ENCODE measurements at regions not wholly inside any gene's neighbourhood (a gene's known extent, or its start where the extent isn't known, plus 50 kb on each side); places are given as distances from the start of the nearest gene placed in this dataset.

DNA sequence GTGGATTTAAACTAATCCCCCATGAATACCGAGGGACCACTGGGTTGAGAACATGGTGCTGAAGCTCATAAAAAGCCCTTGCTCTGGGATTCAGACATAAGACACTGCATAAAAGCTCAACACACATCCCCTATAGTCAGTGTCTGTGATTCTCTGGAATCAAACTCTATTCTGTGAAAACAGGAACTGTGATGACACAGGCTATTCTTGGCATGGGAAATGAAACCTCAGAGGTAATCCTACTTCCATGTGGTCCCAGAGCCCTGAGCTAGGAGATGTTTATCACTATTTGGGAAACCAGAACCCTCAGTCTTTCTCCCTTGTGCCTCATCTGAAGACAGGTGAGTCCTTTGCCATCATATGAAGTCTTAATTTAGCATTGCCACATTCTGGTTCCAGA is 135.4 kb upstream of the PRSS3 start:
- no TSS peak for BruUV-seq (replicated peaks)
- intact Hi-C loops (cut with micrococcal nuclease; ENCODE audit: unreplicated experiment): no loop called here
- POLR2A ChIA-PET: no interaction called here

DNA sequence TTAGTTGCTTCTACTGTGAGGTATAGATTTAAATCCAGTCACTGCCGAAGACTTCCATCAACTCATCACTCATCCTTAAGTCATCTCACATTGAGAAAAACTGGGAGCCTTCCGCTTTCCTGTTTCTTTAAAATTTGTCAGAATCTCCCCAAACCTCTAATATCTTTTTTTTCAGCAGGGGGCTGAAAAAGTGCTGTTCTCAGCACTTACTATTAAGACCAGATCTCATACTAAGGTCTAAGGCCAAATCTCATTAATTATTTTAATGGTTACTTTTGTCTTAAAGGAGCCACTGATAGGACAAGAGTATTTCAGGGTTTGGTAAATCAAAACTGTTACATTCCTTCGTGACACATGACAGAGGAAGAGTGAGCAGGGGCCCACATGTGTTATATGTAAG is 134.6 kb upstream of the PRSS3 start:
- no peaks in the 10 kb centered on the region for H3K4me1 ChIP-seq (ENCODE audit: control insufficient read depth, insufficient read depth, low read length)
- H3K9me3 ChIP-seq (ENCODE audit: control insufficient read depth, insufficient read depth, low read depth, low read length): no peaks in the 10 kb centered on the region
- DNase-seq (ENCODE audit: low read depth, low spot score) (no peak), ATAC-seq (no peak)
- H3K27me3 ChIP-seq (ENCODE audit: control insufficient read depth, insufficient read depth, low read length): peaks cover 27% of the 10 kb centered on the region
- in situ Hi-C loops (cut with HindIII; ENCODE audit: low pct_unique_long_range_greater_than_20kb, low sequenced_read_pairs): no loop called here
- ChIA-PET POLR2A (no interaction called here), CTCF (no interaction called here)
- intact Hi-C loops (cut with micrococcal nuclease; ENCODE audit: unreplicated experiment): no loop called here
- BruUV-seq (replicated peaks): no TSS peak
- TF ChIP-seq TCF7L2 (IDR thresholded peaks at IDR 0.05; ENCODE audit: low read depth, low read length) (no peak), POLR2AphosphoS5 (IDR thresholded peaks at IDR 0.05; ENCODE audit: low read depth, low read length) (no peak), SIN3A (IDR thresholded peaks at IDR 0.05; ENCODE audit: borderline replicate concordance, insufficient read depth, low read depth, low read length) (no peak)
- TF ChIP-seq, protein P1, sequence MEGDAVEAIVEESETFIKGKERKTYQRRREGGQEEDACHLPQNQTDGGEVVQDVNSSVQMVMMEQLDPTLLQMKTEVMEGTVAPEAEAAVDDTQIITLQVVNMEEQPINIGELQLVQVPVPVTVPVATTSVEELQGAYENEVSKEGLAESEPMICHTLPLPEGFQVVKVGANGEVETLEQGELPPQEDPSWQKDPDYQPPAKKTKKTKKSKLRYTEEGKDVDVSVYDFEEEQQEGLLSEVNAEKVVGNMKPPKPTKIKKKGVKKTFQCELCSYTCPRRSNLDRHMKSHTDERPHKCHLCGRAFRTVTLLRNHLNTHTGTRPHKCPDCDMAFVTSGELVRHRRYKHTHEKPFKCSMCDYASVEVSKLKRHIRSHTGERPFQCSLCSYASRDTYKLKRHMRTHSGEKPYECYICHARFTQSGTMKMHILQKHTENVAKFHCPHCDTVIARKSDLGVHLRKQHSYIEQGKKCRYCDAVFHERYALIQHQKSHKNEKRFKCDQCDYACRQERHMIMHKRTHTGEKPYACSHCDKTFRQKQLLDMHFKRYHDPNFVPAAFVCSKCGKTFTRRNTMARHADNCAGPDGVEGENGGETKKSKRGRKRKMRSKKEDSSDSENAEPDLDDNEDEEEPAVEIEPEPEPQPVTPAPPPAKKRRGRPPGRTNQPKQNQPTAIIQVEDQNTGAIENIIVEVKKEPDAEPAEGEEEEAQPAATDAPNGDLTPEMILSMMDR (IDR thresholded peaks at IDR 0.05): no peak
- TF ChIP-seq, protein P2, sequence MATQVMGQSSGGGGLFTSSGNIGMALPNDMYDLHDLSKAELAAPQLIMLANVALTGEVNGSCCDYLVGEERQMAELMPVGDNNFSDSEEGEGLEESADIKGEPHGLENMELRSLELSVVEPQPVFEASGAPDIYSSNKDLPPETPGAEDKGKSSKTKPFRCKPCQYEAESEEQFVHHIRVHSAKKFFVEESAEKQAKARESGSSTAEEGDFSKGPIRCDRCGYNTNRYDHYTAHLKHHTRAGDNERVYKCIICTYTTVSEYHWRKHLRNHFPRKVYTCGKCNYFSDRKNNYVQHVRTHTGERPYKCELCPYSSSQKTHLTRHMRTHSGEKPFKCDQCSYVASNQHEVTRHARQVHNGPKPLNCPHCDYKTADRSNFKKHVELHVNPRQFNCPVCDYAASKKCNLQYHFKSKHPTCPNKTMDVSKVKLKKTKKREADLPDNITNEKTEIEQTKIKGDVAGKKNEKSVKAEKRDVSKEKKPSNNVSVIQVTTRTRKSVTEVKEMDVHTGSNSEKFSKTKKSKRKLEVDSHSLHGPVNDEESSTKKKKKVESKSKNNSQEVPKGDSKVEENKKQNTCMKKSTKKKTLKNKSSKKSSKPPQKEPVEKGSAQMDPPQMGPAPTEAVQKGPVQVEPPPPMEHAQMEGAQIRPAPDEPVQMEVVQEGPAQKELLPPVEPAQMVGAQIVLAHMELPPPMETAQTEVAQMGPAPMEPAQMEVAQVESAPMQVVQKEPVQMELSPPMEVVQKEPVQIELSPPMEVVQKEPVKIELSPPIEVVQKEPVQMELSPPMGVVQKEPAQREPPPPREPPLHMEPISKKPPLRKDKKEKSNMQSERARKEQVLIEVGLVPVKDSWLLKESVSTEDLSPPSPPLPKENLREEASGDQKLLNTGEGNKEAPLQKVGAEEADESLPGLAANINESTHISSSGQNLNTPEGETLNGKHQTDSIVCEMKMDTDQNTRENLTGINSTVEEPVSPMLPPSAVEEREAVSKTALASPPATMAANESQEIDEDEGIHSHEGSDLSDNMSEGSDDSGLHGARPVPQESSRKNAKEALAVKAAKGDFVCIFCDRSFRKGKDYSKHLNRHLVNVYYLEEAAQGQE (IDR thresholded peaks at IDR 0.05; ENCODE audit: insufficient read depth in 1 of 2, low read depth in 2 of 2, low read length in 1 of 2): no peak
- no peak overlapping the region for H3K4me3 ChIP-seq (ENCODE audit: low read depth in 2 of 2, low read length in 2 of 2)
- no peaks in the 10 kb centered on the region for H3K36me3 ChIP-seq (ENCODE audit: control insufficient read depth, insufficient read depth, low read length)
- no peak overlapping the region for H3K27ac ChIP-seq (ENCODE audit: low read length)

More for the DNA sequence above, 135.4 kb upstream of the PRSS3 start:
- Histone ChIP-seq H3K9me3 (ENCODE audit: control insufficient read depth, insufficient read depth, low read depth, low read length) (no peaks in the 10 kb centered on the region), H3K4me1 (ENCODE audit: control insufficient read depth, insufficient read depth, low read length) (no peaks in the 10 kb centered on the region), H3K27me3 (ENCODE audit: control insufficient read depth, insufficient read depth, low read length) (peaks cover 26% of the 10 kb centered on the region), H3K4me3 (ENCODE audit: low read depth in 2 of 2, low read length in 2 of 2) (no peak overlapping the region), H3K27ac (ENCODE audit: low read length) (no peak overlapping the region), H3K36me3 (ENCODE audit: control insufficient read depth, insufficient read depth, low read length) (no peaks in the 10 kb centered on the region)
- no peak for TF ChIP-seq TCF7L2 (IDR thresholded peaks at IDR 0.05; ENCODE audit: low read depth, low read length)
- TF ChIP-seq, protein P2 (IDR thresholded peaks at IDR 0.05; ENCODE audit: insufficient read depth in 1 of 2, low read depth in 2 of 2, low read length in 1 of 2): no peak
- TF ChIP-seq, protein P1 (IDR thresholded peaks at IDR 0.05): no peak
- no peak for TF ChIP-seq SIN3A (IDR thresholded peaks at IDR 0.05; ENCODE audit: borderline replicate concordance, insufficient read depth, low read depth, low read length)
- TF ChIP-seq POLR2AphosphoS5 (IDR thresholded peaks at IDR 0.05; ENCODE audit: low read depth, low read length): no peak
- in situ Hi-C loops (cut with HindIII; ENCODE audit: low pct_unique_long_range_greater_than_20kb, low sequenced_read_pairs): no loop called here
- ATAC-seq: no peak
- DNase-seq (ENCODE audit: low read depth, low spot score): no peak
- CTCF ChIA-PET: no interaction called here

Measured in Panc1 (cell line).